HFF-Myc (cell line): ENCODE measurements at regions not wholly inside any gene's neighbourhood (a gene's known extent, or its start where the extent isn't known, plus 50 kb on each side); places are given as distances from the start of the nearest gene placed in this dataset.
A peak's percentile ranks its signal among the peaks of the same experiment; 100 is the strongest.

Experiments
- DNase-seq: peaks from one replicate; pipeline ENCODE4 v3.0.0-alpha.2; 2011; ENCODE audit warnings: low read depth; ENCODE audit errors: extremely low read depth
- H3K4me3 ChIP-seq: replicated peaks from 2 replicates; pipeline ENCODE4 v1.5.1; 2011; ENCODE audit warnings: low read depth, mild to moderate bottlenecking, control low read depth, low read length
- TF ChIP-seq, protein P1 (sequence below): IDR thresholded peaks from 2 replicates; pipeline ENCODE4 v1.5.1; 2012; ENCODE audit warnings: mild to moderate bottlenecking, low read depth, low read length, control low read depth; ENCODE audit errors: missing control alignments

DNA sequence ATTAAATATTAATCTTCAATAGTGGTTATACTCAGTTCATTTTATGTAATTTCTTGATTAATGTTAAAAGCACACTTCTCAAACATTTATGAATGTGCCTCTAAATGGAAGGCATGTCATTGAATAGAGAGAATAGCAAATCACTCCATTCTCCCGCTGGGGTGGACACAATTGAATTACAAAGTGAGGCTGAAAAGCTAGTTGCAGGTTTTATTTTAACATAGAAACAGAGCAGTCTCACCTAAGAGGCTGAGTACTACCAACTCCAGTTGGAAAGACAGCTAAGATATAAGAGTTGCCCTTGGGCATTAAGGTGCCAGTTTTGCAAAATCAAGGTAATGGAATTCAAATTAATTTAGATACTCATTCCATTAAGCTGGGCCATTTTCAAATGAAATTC, 147.2 kb downstream of the PCSK1 start:
- TF ChIP-seq, protein P1, sequence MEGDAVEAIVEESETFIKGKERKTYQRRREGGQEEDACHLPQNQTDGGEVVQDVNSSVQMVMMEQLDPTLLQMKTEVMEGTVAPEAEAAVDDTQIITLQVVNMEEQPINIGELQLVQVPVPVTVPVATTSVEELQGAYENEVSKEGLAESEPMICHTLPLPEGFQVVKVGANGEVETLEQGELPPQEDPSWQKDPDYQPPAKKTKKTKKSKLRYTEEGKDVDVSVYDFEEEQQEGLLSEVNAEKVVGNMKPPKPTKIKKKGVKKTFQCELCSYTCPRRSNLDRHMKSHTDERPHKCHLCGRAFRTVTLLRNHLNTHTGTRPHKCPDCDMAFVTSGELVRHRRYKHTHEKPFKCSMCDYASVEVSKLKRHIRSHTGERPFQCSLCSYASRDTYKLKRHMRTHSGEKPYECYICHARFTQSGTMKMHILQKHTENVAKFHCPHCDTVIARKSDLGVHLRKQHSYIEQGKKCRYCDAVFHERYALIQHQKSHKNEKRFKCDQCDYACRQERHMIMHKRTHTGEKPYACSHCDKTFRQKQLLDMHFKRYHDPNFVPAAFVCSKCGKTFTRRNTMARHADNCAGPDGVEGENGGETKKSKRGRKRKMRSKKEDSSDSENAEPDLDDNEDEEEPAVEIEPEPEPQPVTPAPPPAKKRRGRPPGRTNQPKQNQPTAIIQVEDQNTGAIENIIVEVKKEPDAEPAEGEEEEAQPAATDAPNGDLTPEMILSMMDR = no peak
- no peak overlapping the region for H3K4me3 ChIP-seq
- DNase-seq = no peak

GRCh38 chr5:96284727-96285389, 148.2 kb downstream of the PCSK1 start:
- H3K4me3 ChIP-seq = no peak overlapping the region
- TF ChIP-seq, protein P1 = no peak
- DNase-seq = no peak

DNA sequence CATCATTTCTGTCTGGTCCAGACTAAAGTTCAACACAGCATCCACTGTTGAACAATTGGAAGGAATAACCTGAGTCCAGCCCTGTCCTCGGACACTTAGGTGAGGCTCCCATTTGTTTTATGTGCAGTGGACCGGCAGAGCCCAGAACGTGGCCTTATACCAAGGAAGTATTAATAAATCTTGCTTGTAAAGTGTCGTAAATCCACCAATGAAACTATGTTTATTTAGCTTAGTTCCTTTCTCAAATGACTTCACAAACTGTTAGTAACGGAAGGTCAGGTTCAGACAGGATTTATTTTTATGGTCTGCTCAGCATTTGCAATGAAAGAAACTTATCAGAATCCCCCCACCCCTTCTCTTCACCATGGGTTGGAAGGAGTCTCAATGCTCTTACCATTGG, 149.5 kb downstream of the PCSK1 start:
- H3K4me3 ChIP-seq = no peak overlapping the region
- TF ChIP-seq, protein P1 = no peak
- no peak for DNase-seq

- no peak overlapping the region for H3K4me3 ChIP-seq
- no peak for DNase-seq
- TF ChIP-seq, protein P1 = no peak
Measured at GRCh38 chr5:96282020-96282419, 151.0 kb downstream of the PCSK1 start.

- peak; percentile 49 for DNase-seq
- H3K4me3 ChIP-seq = no peak overlapping the region
- TF ChIP-seq, protein P1 = no peak
Measured at GRCh38 chr5:96280946-96281393, 152.1 kb downstream of the PCSK1 start.

- TF ChIP-seq, protein P1 = no peak
- DNase-seq = no peak
- H3K4me3 ChIP-seq = no peak overlapping the region
Measured at GRCh38 chr5:96279801-96280542, 153.1 kb downstream of the PCSK1 start.
